PC-9 (cell line): ENCODE measurements at regions not wholly inside any gene's neighbourhood (a gene's known extent, or its start where the extent isn't known, plus 50 kb on each side); places are given as distances from the start of the nearest gene placed in this dataset.

Experiments used
- BruUV-seq: library from RNA; stranded (reverse); fragments of 400-500 nt; replicated peaks from 2 replicates; lab custom pipeline; 2021; lab: Mats Ljungman, UMichigan
- CTCF ChIA-PET: fragments of 300-600 bp; sonication (Branson Sonifier 250); formaldehyde crosslinking; loops from one replicate; lab custom pipeline; 2022; ENCODE audit warnings: antibody characterized with exemption; lab: Charles Lee
- POLR2A ChIA-PET: fragments of 300-600 bp; sonication (Branson Sonifier 250); formaldehyde crosslinking; loops from one replicate; lab custom pipeline; 2022; ENCODE audit warnings: antibody characterized with exemption; ENCODE audit not compliant: unreplicated experiment; lab: Charles Lee
- DNase-seq, 2 experiments: peaks; one replicate each; pipeline versions ENCODE4 v3.0.0 to v3.0.0-alpha.2; 2015 to 2022; ENCODE audit warnings: mixed read lengths in 1 of 2
- H2AFZ ChIP-seq: fragments of 200-600 bp; sonication (generic); 2 replicates; pipeline ENCODE4 v1.8.1; 2017; ENCODE audit warnings: antibody characterized with exemption
- H3F3A ChIP-seq: fragments of 200-600 bp; sonication (generic); 2 replicates; pipeline ENCODE4 v1.8.1; 2017; ENCODE audit warnings: antibody characterized with exemption, mild to moderate bottlenecking, low read depth; ENCODE audit not compliant: insufficient read depth
- H3K27ac ChIP-seq: fragments of 200-600 bp; sonication (generic); 2 replicates; pipeline ENCODE4 v1.6.1; 2016; ENCODE audit warnings: mixed run types
- H3K27me3 ChIP-seq: fragments of 200-600 bp; sonication (generic); 2 replicates; pipeline ENCODE4 v1.6.1; 2016; ENCODE audit warnings: low read depth, mixed run types; ENCODE audit not compliant: insufficient read depth
- H3K36me3 ChIP-seq: fragments of 200-600 bp; sonication (generic); 2 replicates; pipeline ENCODE4 v1.6.1; 2016; ENCODE audit warnings: low read depth, mixed run types
- H3K4me1 ChIP-seq: fragments of 200-600 bp; sonication (generic); replicated peaks from 2 replicates; pipeline ENCODE4 v1.6.1; 2016; ENCODE audit warnings: mixed run types; ENCODE audit not compliant: insufficient read depth
- H3K4me2 ChIP-seq: fragments of 200-600 bp; sonication (generic); 2 replicates; pipeline ENCODE4 v1.6.1; 2017; ENCODE audit warnings: mixed run types
- H3K4me3 ChIP-seq: fragments of 200-600 bp; sonication (generic); 2 replicates; pipeline ENCODE4 v1.6.1; 2016; ENCODE audit warnings: mixed run types
- H3K79me2 ChIP-seq: fragments of 200-600 bp; sonication (generic); 2 replicates; pipeline ENCODE4 v1.6.1; 2017; ENCODE audit warnings: low read depth, mixed run types
- H3K9me2 ChIP-seq: fragments of 200-600 bp; sonication (generic); 2 replicates; pipeline ENCODE4 v1.8.1; 2017; ENCODE audit warnings: mild to moderate bottlenecking; ENCODE audit not compliant: insufficient read depth
- H3K9me3 ChIP-seq: fragments of 200-600 bp; sonication (generic); 2 replicates; pipeline ENCODE4 v1.8.1; 2016; ENCODE audit warnings: low read depth; ENCODE audit not compliant: insufficient read depth
- H4K20me1 ChIP-seq: fragments of 200-600 bp; sonication (generic); 2 replicates; pipeline ENCODE4 v1.8.1; 2017; ENCODE audit not compliant: insufficient read depth
- EZH2 ChIP-seq: fragments of 200-600 bp; sonication (generic); IDR thresholded peaks from 2 replicates; pipeline ENCODE4 v1.8.0; 2017; ENCODE audit warnings: antibody characterized with exemption, low read depth
- intact Hi-C: fragments of 100-400 bp; cut with micrococcal nuclease; formaldehyde crosslinking; loops from one replicate; pipeline ENCODE4 v1.10.0; 2022; ENCODE audit not compliant: unreplicated experiment
- TF ChIP-seq, protein P1 (sequence below): fragments of 200-600 bp; sonication (generic); conservative IDR thresholded peaks from 2 replicates; pipeline ENCODE4 v1.6.1; 2017; ENCODE audit warnings: mixed run types, antibody characterized with exemption, mild to moderate bottlenecking, moderate library complexity

DNA sequence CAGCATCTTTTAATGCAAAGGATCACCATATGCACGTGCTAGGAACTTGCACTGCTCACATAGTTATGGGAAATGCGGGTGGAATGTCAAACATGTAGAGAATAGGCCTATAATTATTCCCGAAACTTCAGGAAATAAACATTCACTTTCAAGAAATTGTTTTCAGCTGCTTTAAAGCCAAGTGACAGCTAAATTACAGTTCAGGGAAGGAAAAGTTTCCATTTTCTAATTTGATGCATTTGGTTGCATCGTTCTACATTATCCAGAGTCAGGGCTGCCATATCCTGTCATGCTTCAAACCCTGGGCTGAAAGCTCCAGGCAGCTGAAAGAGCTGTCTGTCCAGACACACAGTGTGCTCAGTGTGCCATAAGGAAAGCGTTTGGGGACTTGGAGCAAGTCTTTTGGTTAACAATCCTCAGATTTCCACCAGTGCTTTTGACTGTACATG lies 518.1 kb downstream of the CSNK1G3 start:
- no TSS peak for BruUV-seq
- no peaks in the 10 kb centered on the region for H3K27me3 ChIP-seq
- H3K4me2 ChIP-seq = no peak overlapping the region
- no peaks in the 10 kb centered on the region for H4K20me1 ChIP-seq
- intact Hi-C loops = no loop called here
- no peaks in the 10 kb centered on the region for H3F3A ChIP-seq
- H3K79me2 ChIP-seq = no peaks in the 10 kb centered on the region
- no peak overlapping the region for H3K27ac ChIP-seq
- H3K9me3 ChIP-seq = no peaks in the 10 kb centered on the region
- no peaks in the 10 kb centered on the region for H3K36me3 ChIP-seq
- no peak overlapping the region for H3K4me3 ChIP-seq
- no peak overlapping the region for H2AFZ ChIP-seq
- no peaks in the 10 kb centered on the region for H3K4me1 ChIP-seq
- DNase-seq = no peak
- ChIA-PET CTCF (no interaction called here), POLR2A (no interaction called here)
- TF ChIP-seq, protein P1, sequence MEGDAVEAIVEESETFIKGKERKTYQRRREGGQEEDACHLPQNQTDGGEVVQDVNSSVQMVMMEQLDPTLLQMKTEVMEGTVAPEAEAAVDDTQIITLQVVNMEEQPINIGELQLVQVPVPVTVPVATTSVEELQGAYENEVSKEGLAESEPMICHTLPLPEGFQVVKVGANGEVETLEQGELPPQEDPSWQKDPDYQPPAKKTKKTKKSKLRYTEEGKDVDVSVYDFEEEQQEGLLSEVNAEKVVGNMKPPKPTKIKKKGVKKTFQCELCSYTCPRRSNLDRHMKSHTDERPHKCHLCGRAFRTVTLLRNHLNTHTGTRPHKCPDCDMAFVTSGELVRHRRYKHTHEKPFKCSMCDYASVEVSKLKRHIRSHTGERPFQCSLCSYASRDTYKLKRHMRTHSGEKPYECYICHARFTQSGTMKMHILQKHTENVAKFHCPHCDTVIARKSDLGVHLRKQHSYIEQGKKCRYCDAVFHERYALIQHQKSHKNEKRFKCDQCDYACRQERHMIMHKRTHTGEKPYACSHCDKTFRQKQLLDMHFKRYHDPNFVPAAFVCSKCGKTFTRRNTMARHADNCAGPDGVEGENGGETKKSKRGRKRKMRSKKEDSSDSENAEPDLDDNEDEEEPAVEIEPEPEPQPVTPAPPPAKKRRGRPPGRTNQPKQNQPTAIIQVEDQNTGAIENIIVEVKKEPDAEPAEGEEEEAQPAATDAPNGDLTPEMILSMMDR = no peak
- no peak for TF ChIP-seq EZH2
- no peaks in the 10 kb centered on the region for H3K9me2 ChIP-seq

DNA sequence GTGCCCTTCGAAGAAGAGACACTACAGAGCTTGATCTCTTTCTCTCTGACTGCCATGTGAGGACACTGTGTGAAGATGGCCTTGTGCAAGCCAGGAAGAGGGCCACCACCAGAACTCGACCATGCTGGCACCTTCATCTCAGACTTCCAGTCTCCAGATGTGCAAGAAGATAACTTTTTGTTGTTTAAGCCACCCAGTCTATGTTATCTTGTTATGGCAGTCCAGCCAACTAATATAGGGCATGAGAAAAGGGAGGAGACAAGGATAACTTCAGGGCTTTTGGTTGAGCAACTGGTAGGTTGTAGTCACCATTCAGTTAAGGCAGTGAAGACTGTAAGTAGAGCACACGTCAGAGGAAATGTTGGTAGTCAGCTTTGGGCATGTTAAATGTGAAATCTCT lies 515.5 kb downstream of the CSNK1G3 start:
- H4K20me1 ChIP-seq = no peaks in the 10 kb centered on the region
- H3K4me1 ChIP-seq = no peaks in the 10 kb centered on the region
- intact Hi-C loops = no loop called here
- no peak overlapping the region for H2AFZ ChIP-seq
- no peak overlapping the region for H3K4me3 ChIP-seq
- no peaks in the 10 kb centered on the region for H3K9me3 ChIP-seq
- H3K4me2 ChIP-seq = no peak overlapping the region
- POLR2A ChIA-PET = no interaction called here
- DNase-seq = no peak
- BruUV-seq = no TSS peak
- no peaks in the 10 kb centered on the region for H3K9me2 ChIP-seq
- H3K27ac ChIP-seq = no peak overlapping the region
- CTCF ChIA-PET = no interaction called here
- no peaks in the 10 kb centered on the region for H3K36me3 ChIP-seq
- H3K27me3 ChIP-seq = no peaks in the 10 kb centered on the region
- H3F3A ChIP-seq = no peaks in the 10 kb centered on the region
- TF ChIP-seq EZH2 = no peak
- TF ChIP-seq, protein P1 = no peak
- H3K79me2 ChIP-seq = no peaks in the 10 kb centered on the region

DNA sequence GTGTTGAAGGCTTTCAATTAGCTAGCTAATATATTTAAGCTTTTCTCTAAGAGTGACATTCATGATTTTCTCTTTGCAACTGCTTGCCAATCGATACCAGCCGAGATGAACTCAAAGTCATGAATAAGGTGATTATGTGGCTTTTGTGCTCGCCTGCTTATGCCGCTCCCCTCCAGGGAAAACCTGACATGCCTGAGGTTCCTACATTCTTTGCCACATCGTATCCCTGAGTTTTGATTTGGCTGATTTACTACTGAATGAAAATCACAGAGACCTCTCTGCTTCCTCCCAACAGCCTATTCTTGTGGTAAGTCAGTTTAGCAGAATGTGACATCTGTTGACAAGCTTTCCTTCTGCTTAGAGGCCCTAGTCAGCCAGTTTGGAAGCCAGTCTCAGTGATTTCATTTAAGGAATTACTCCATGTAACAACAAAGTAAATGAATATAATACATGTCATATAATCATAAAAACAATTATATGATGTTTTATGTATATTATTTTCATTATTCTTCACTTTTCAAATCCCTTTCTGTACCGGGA lies 513.4 kb downstream of the CSNK1G3 start:
- Histone ChIP-seq H3K9me2 (no peaks in the 10 kb centered on the region), H3K27me3 (no peaks in the 10 kb centered on the region), H3K4me1 (no peaks in the 10 kb centered on the region), H3K36me3 (no peaks in the 10 kb centered on the region), H2AFZ (no peak overlapping the region), H3F3A (no peaks in the 10 kb centered on the region), H3K27ac (no peak overlapping the region), H3K79me2 (no peaks in the 10 kb centered on the region), H4K20me1 (no peaks in the 10 kb centered on the region), H3K4me2 (no peak overlapping the region), H3K9me3 (no peaks in the 10 kb centered on the region), H3K4me3 (no peak overlapping the region)
- ChIA-PET CTCF (no interaction called here), POLR2A (no interaction called here)
- no peak for DNase-seq
- intact Hi-C loops = no loop called here
- TF ChIP-seq EZH2 = no peak
- TF ChIP-seq, protein P1 = no peak
- no TSS peak for BruUV-seq
